HCT116 (cell line): ENCODE measurements at regions not wholly inside any gene's neighbourhood (a gene's known extent, or its start where the extent isn't known, plus 50 kb on each side); places are given as distances from the start of the nearest gene placed in this dataset.

Experiments used
- ATAC-seq: fragments of 200-7000 bp; cut with Tn5 transposase; 2 replicates; pipeline ENCODE4 v1.9.1; 2020; ENCODE audit warnings: mild to moderate bottlenecking, moderate library complexity
- BruUV-seq: library from RNA; stranded (reverse); fragments of 400-500 nt; replicated peaks from 2 replicates; lab custom pipeline; 2021; lab: Mats Ljungman, UMichigan
- CTCF ChIA-PET: fragments of 300-600 bp; sonication (Branson Sonifier 250); formaldehyde crosslinking; loops from one replicate; lab custom pipeline; 2021; ENCODE audit warnings: antibody characterized with exemption; lab: Charles Lee
- POLR2A ChIA-PET: fragments of 300-600, 350-600 bp; sonication (Branson Sonifier 250); formaldehyde crosslinking; loops from one replicate; lab custom pipeline; 2021; ENCODE audit warnings: antibody characterized with exemption; lab: Charles Lee
- RAD21 ChIA-PET, 2 experiments: fragments of 300-600 bp; sonication (Branson Sonifier 250); formaldehyde crosslinking; loops; one replicate each; lab custom pipeline; 2023; ENCODE audit warnings: low total read pairs in 2 of 2; ENCODE audit not compliant: uncharacterized antibody in 2 of 2, unreplicated experiment in 2 of 2, low non-redundant PET in 1 of 2; lab: Charles Lee
- DNase-seq: peaks from one replicate; pipeline ENCODE4 v3.0.0-alpha.2; 2010; ENCODE audit warnings: low read depth, low spot score
- H2AFZ ChIP-seq: fragments of 200-600 bp; shearing (Covaris generic), sonication (generic); 2 replicates; pipeline ENCODE4 v1.6.1; 2017; ENCODE audit warnings: low read depth, mixed run types, mixed read lengths, antibody characterized with exemption, low read length; ENCODE audit not compliant: poor library complexity, severe bottlenecking
- H3K27ac ChIP-seq: 2 replicates; pipeline ENCODE4 v1.5.1; 2012; ENCODE audit warnings: low read depth, low read length
- H3K27me3 ChIP-seq: fragments of 200-600 bp; sonication (generic); 2 replicates; pipeline ENCODE4 v1.6.1; 2016; ENCODE audit warnings: mixed run types, low read length, mixed read lengths; ENCODE audit not compliant: insufficient read depth
- H3K36me3 ChIP-seq, 2 experiments: fragments of 200-500 bp in 1 of 2; fragments of 200-600 bp in 1 of 2; sonication (Bioruptor generic) in 1 of 2; sonication (generic) in 1 of 2; 2 replicates each; pipeline versions ENCODE4 v1.5.1 to v1.6.1; 2014 to 2016; ENCODE audit warnings: low read length in 2 of 2, inconsistent platforms in 1 of 2, mixed read lengths in 1 of 2, mixed run types in 1 of 2; ENCODE audit not compliant: insufficient read depth in 2 of 2, control insufficient read depth in 1 of 2
- H3K4me1 ChIP-seq, 2 experiments: fragments of 200-600 bp in 1 of 2; sonication (generic) in 1 of 2; 2 replicates each; pipeline versions ENCODE4 v1.5.1 to v1.6.1; 2012 to 2017; ENCODE audit warnings: low read length in 2 of 2, inconsistent platforms in 1 of 2, mild to moderate bottlenecking in 1 of 2, mixed read lengths in 1 of 2, mixed run types in 1 of 2, moderate library complexity in 1 of 2; ENCODE audit not compliant: insufficient read depth in 2 of 2, control insufficient read depth in 1 of 2
- H3K4me2 ChIP-seq: fragments of 200-600 bp; sonication (generic); 2 replicates; pipeline ENCODE4 v1.6.1; 2017; ENCODE audit warnings: mixed run types, low read length, mixed read lengths
- H3K4me3 ChIP-seq, 2 experiments: fragments of 200-600 bp in 1 of 2; sonication (generic) in 1 of 2; replicated peaks in 1 of 2; 2 replicates each; pipeline ENCODE4 v1.5.1; 2011 to 2016; ENCODE audit warnings: low read length in 2 of 2, control low read depth in 1 of 2, low read depth in 1 of 2, mild to moderate bottlenecking in 1 of 2, mixed read lengths in 1 of 2, mixed run types in 1 of 2
- H3K79me2 ChIP-seq: fragments of 200-600 bp; sonication (generic); 2 replicates; pipeline ENCODE4 v1.6.1; 2017; ENCODE audit warnings: mild to moderate bottlenecking, mixed run types, low read length, moderate library complexity, mixed read lengths; ENCODE audit not compliant: insufficient read depth
- H3K9ac ChIP-seq: fragments of 200-600 bp; sonication (generic); 2 replicates; pipeline ENCODE4 v1.6.1; 2016; ENCODE audit warnings: low read length, mixed read lengths
- H3K9me2 ChIP-seq: fragments of 200-600 bp; sonication (generic), shearing (Covaris generic); 2 replicates; pipeline ENCODE4 v1.6.1; 2017; ENCODE audit warnings: mixed run types, mild to moderate bottlenecking, moderate library complexity; ENCODE audit not compliant: insufficient read depth
- H3K9me3 ChIP-seq, 2 experiments: fragments of 200-500 bp in 1 of 2; fragments of 200-600 bp in 1 of 2; sonication (Bioruptor generic) in 1 of 2; sonication (generic) in 1 of 2; 2 replicates each; pipeline ENCODE4 v1.6.1; 2014 to 2017; ENCODE audit warnings: low read length in 2 of 2, mixed read lengths in 2 of 2, inconsistent platforms in 1 of 2, low read depth in 1 of 2, mild to moderate bottlenecking in 1 of 2, mixed run types in 1 of 2, moderate library complexity in 1 of 2; ENCODE audit not compliant: control insufficient read depth in 1 of 2, insufficient read depth in 1 of 2
- H4K20me1 ChIP-seq: fragments of 200-600 bp; sonication (generic), shearing (Covaris generic); 2 replicates; pipeline ENCODE4 v1.6.1; 2017; ENCODE audit warnings: mixed run types, mild to moderate bottlenecking, moderate library complexity; ENCODE audit not compliant: insufficient read depth
- CBX3 ChIP-seq: IDR thresholded peaks from 2 replicates; pipeline ENCODE4 v1.6.1; 2012; ENCODE audit warnings: low read depth
- CEBPB ChIP-seq: IDR thresholded peaks from 2 replicates; pipeline ENCODE4 v1.6.1; 2012; ENCODE audit warnings: low read depth
- ELF1 ChIP-seq: IDR thresholded peaks from 2 replicates; pipeline ENCODE4 v1.6.1; 2012; ENCODE audit warnings: low read depth, borderline replicate concordance
- EZH2 ChIP-seq: fragments of 200-600 bp; sonication (generic); IDR thresholded peaks from 2 replicates; pipeline ENCODE4 v1.6.1; 2017; ENCODE audit warnings: antibody characterized with exemption, mixed run types
- EZH2phosphoT487 ChIP-seq: fragments of 200-600 bp; IDR thresholded peaks from 2 replicates; pipeline ENCODE4 v1.6.1; 2018; ENCODE audit warnings: antibody characterized with exemption, borderline replicate concordance
- MAX ChIP-seq: IDR thresholded peaks from 2 replicates; pipeline ENCODE4 v1.6.1; 2012
- SIN3A ChIP-seq: IDR thresholded peaks from 2 replicates; pipeline ENCODE4 v1.6.1; 2012; ENCODE audit warnings: low read depth
- SP1 ChIP-seq: IDR thresholded peaks from 2 replicates; pipeline ENCODE4 v1.6.1; 2012; ENCODE audit warnings: low read depth
- SRF ChIP-seq: IDR thresholded peaks from 2 replicates; pipeline ENCODE4 v1.6.1; 2012; ENCODE audit warnings: low read depth
- TCF7L2 ChIP-seq: IDR thresholded peaks from 2 replicates; pipeline ENCODE4 v1.7.0; 2011; ENCODE audit warnings: borderline replicate concordance, inconsistent platforms; ENCODE audit not compliant: insufficient read depth, insufficient read length; ENCODE audit errors: extremely low read depth
- YY1 ChIP-seq: IDR thresholded peaks from 2 replicates; pipeline ENCODE4 v1.6.1; 2011; ENCODE audit warnings: low read length, low read depth, moderate library complexity, mild to moderate bottlenecking; ENCODE audit not compliant: insufficient replicate concordance; ENCODE audit errors: extremely low read depth
- ZBTB33 ChIP-seq: IDR thresholded peaks from 2 replicates; pipeline ENCODE4 v1.6.1; 2011; ENCODE audit warnings: mild to moderate bottlenecking, low read length, moderate library complexity; ENCODE audit not compliant: insufficient replicate concordance; ENCODE audit errors: extremely low read depth
- ZFX ChIP-seq: fragments of 450-650 bp; IDR thresholded peaks from 2 replicates; pipeline ENCODE4 v1.6.1; 2017
- ZNF274 ChIP-seq: fragments of 200-500 bp; sonication (Bioruptor generic); IDR thresholded peaks from 2 replicates; pipeline ENCODE4 v1.6.1; 2014; ENCODE audit warnings: mild to moderate bottlenecking, low read depth, low read length, inconsistent platforms
- intact Hi-C: fragments of 100-400 bp; cut with micrococcal nuclease; formaldehyde crosslinking; loops from 2 replicates; pipeline ENCODE4 v1.10.0; 2022

GRCh38 chr2:60400462-60401246 is 152.8 kb downstream of the BCL11A start:
- H3K4me2 ChIP-seq: no peak overlapping the region
- H3K27ac ChIP-seq: no peak overlapping the region
- H3K27me3 ChIP-seq: peaks cover 7% of the 10 kb centered on the region; the same call in 1 of the 2 replicates
- DNase-seq (no peak), ATAC-seq (no peak)
- no peaks in the 10 kb centered on the region for H3K9me2 ChIP-seq
- H3K79me2 ChIP-seq: no peaks in the 10 kb centered on the region
- intact Hi-C loops: no loop called here
- H3K4me3 ChIP-seq: no peak overlapping the region
- RAD21 ChIA-PET: no interaction called here
- CTCF ChIA-PET: interaction anchor here (0.6 kb wide), 1 partner anchor 619 kb away, joined by 4 read pairs; no protein-coding TSS in a partner anchor
- no peak overlapping the region for H2AFZ ChIP-seq
- H3K36me3 ChIP-seq: no peaks in the 10 kb centered on the region
- H3K9me3 ChIP-seq: no peaks in the 10 kb centered on the region
- no peaks in the 10 kb centered on the region for H4K20me1 ChIP-seq
- H3K9ac ChIP-seq: no peak overlapping the region
- H3K4me1 ChIP-seq: no peaks in the 10 kb centered on the region
- TF ChIP-seq CEBPB (no peak), SIN3A (no peak), SRF (no peak), EZH2phosphoT487 (no peak), SP1 (no peak), YY1 (no peak), ZNF274 (no peak), TCF7L2 (no peak), CBX3 (no peak), ZFX (no peak), MAX (no peak), EZH2 (no peak), ELF1 (no peak), ZBTB33 (no peak)
- POLR2A ChIA-PET: no interaction called here
- BruUV-seq: no TSS peak
